ENCODE measurements at regions not wholly inside any gene's neighbourhood (a gene's known extent, or its start where the extent isn't known, plus 50 kb on each side); places are given as distances from the start of the nearest gene placed in this dataset.
A peak's percentile ranks its signal among the peaks of the same experiment; 100 is the strongest.

GRCh38 chr17:77319211-77320043 is 178.7 kb downstream of the SEC14L1 start:
- peaks cover 76% of the 10 kb centered on the region for H3K4me1 Mint-ChIP-seq

GRCh38 chr17:77320044-77320440 is 179.3 kb downstream of the SEC14L1 start:
- ATAC-seq (ENCODE audit: low read depth): no peak
- Mint-ChIP-seq H3K4me3 (peak overlapping the region; percentile 92), H3K4me1 (peaks cover 81% of the 10 kb centered on the region)

More at GRCh38 chr17:77319211-77320043, 178.7 kb downstream of the SEC14L1 start:
- intact Hi-C loops (cut with micrococcal nuclease): loop anchor here (5.0 to 10.0 kb wide), 4 partner anchors 565 to 813 kb away; partner anchors contain the start of genes MFSD11, SRSF2, TMC8 and TNRC6C
- Mint-ChIP-seq H3K27me3 (no peaks in the 10 kb centered on the region), H3K9me3 (peaks cover 2% of the 10 kb centered on the region), H3K4me3 (peak overlapping the region; percentile 92), H3K36me3 (ENCODE audit: low read depth) (peaks cover 3% of the 10 kb centered on the region), H3K27ac (peak overlapping the region; percentile 89)
- DNase-seq: peak; percentile 68
- CTCF ChIA-PET: no interaction called here
- no peak for TF ChIP-seq CTCF (IDR thresholded peaks at IDR 0.05)
- ATAC-seq (ENCODE audit: low read depth): peak; percentile 41
- POLR2A ChIA-PET: interaction anchor here (0.5 to 1.5 kb wide), 3 partner anchors 34 to 796 kb away, joined by 3 to 9 read pairs (median 9); no protein-coding TSS in a partner anchor

GRCh38 chr17:77320485-77321256 is 179.9 kb downstream of the SEC14L1 start:
- no peak for TF ChIP-seq CTCF (IDR thresholded peaks at IDR 0.05)
- DNase-seq (peak; percentile 56), ATAC-seq (ENCODE audit: low read depth) (peak; percentile 5)
- CTCF ChIA-PET: interaction anchor here (0.6 kb wide), 1 partner anchor 124 kb away, joined by 3 read pairs; no protein-coding TSS in a partner anchor
- Mint-ChIP-seq H3K9me3 (peaks cover 3% of the 10 kb centered on the region), H3K4me3 (peak overlapping the region; percentile 92), H3K27me3 (no peaks in the 10 kb centered on the region), H3K4me1 (peaks cover 82% of the 10 kb centered on the region), H3K36me3 (ENCODE audit: low read depth) (peaks cover 3% of the 10 kb centered on the region), H3K27ac (peak overlapping the region; percentile 82)
- POLR2A ChIA-PET: interaction anchor here (0.8 to 7.3 kb wide), 16 partner anchors 15 to 638 kb away, joined by 3 to 87 read pairs (median 6); partner anchors contain the start of gene TNRC6C
- intact Hi-C loops (cut with micrococcal nuclease): loop anchor here (5.0 to 10.0 kb wide), 4 partner anchors 564 to 812 kb away; partner anchors contain the start of genes MFSD11, SRSF2, TMC8 and TNRC6C

More at GRCh38 chr17:77320044-77320440, 179.3 kb downstream of the SEC14L1 start:
- ChIA-PET CTCF (interaction anchor here (0.6 kb wide), 1 partner anchor 124 kb away, joined by 3 read pairs; no protein-coding TSS in a partner anchor), POLR2A (interaction anchor here (0.8 to 7.3 kb wide), 10 partner anchors 15 to 638 kb away, joined by 3 to 87 read pairs (median 4); partner anchors contain the start of gene TNRC6C)
- peaks cover 3% of the 10 kb centered on the region for H3K36me3 Mint-ChIP-seq (ENCODE audit: low read depth)
- intact Hi-C loops (cut with micrococcal nuclease): loop anchor here (5.0 to 10.0 kb wide), 4 partner anchors 565 to 812 kb away; partner anchors contain the start of genes MFSD11, SRSF2, TMC8 and TNRC6C
- no peak for TF ChIP-seq CTCF (IDR thresholded peaks at IDR 0.05)
- DNase-seq: no peak
- no peaks in the 10 kb centered on the region for H3K27me3 Mint-ChIP-seq
- H3K9me3 Mint-ChIP-seq: peaks cover 3% of the 10 kb centered on the region
- peak overlapping the region; percentile 82 for H3K27ac Mint-ChIP-seq

- DNase-seq: peak; percentile 26
- H3K4me3 Mint-ChIP-seq: peak overlapping the region; percentile 92
- TF ChIP-seq CTCF (IDR thresholded peaks at IDR 0.05): no peak
- H3K9me3 Mint-ChIP-seq: peaks cover 3% of the 10 kb centered on the region
- CTCF ChIA-PET: interaction anchor here (1.0 to 1.8 kb wide), 4 partner anchors 41 to 108 kb away, joined by 3 to 8 read pairs (median 5); no protein-coding TSS in a partner anchor
- H3K27ac Mint-ChIP-seq: peak overlapping the region; percentile 96
- no peak for ATAC-seq (ENCODE audit: low read depth)
- H3K36me3 Mint-ChIP-seq (ENCODE audit: low read depth): peaks cover 3% of the 10 kb centered on the region
- POLR2A ChIA-PET: interaction anchor here (0.6 to 7.3 kb wide), 32 partner anchors 9 to 637 kb away, joined by 3 to 87 read pairs (median 8); partner anchors contain the start of genes SEC14L1 and TNRC6C
- intact Hi-C loops (cut with micrococcal nuclease): loop anchor here (2.0 to 10.0 kb wide), 5 partner anchors 17 to 810 kb away; partner anchors contain the start of genes MFSD11, SRSF2, TMC8 and TNRC6C
- H3K4me1 Mint-ChIP-seq: peaks cover 87% of the 10 kb centered on the region
- no peaks in the 10 kb centered on the region for H3K27me3 Mint-ChIP-seq
Measured at GRCh38 chr17:77321649-77322513, 181.1 kb downstream of the SEC14L1 start.

Data from activated B cell treated with CpG ODN at 0.5 μM for 24 hours (primary cell).